ENCODE measurements at regions not wholly inside any gene's neighbourhood (a gene's known extent, or its start where the extent isn't known, plus 50 kb on each side); places are given as distances from the start of the nearest gene placed in this dataset.
"Not testable (repeated sequence)": the region's sequence is repeated elsewhere in the genome, so short reads cannot be mapped to it uniquely, and the experiment has no call there.

DNA sequence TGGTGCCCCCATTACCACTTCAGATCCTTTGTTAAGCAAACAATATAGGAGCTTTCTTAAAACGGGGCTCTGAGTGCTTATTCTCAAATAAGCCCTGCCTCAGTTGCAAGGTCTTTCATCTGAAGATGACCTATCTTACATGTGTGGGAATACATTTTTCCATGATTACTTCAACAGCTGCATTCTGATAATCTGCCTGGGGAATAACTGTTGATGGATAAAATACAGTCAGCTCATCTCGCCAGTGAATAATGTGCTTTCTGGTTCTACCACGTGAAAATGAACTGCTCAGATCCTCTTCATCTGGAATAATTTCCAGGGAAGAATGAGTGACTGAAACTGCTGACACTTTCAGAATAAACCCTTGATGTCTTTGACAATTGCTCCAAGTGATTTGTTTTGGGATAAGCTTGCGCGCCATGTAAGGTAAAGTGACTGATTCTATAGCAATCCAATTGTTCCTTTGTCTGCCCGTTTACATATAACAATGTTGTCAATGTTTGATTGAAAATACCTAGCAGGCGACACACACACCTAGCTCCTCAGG is 161.3 kb downstream of the RTL9 start:
- Histone ChIP-seq H3K79me2 (no peaks in the 10 kb centered on the region), H3K9me2 (replicated peaks; ENCODE audit: insufficient read depth) (no peaks in the 10 kb centered on the region), H3K4me2 (no peak overlapping the region), H3K36me3 (replicated peaks; ENCODE audit: insufficient read depth, low read depth) (no peaks in the 10 kb centered on the region), H3K9me3 (ENCODE audit: low read depth) (no peaks in the 10 kb centered on the region), H4K20me1 (ENCODE audit: insufficient read depth, poor library complexity, severe bottlenecking) (no peaks in the 10 kb centered on the region), H3K4me3 (no peak overlapping the region), H3K4me1 (ENCODE audit: insufficient read depth) (no peaks in the 10 kb centered on the region), H3K27ac (no peak overlapping the region), H2AFZ (no peak overlapping the region), H3K27me3 (no peaks in the 10 kb centered on the region)
- TF ChIP-seq EZH2 (IDR thresholded peaks at IDR 0.05; ENCODE audit: borderline replicate concordance) (no peak), CTCF (IDR thresholded peaks at IDR 0.05; ENCODE audit: poor library complexity) (no peak), EZH2phosphoT487 (IDR thresholded peaks at IDR 0.05; ENCODE audit: low read depth, severe bottlenecking, unreplicated experiment) (no peak)
- WGBS (ENCODE audit: low lambda C conversion rate, missing lambda C conversion rate), result 81% methylated on average over 7 of the region's 7 CpGs
- no peak for DNase-seq (ENCODE audit: low spot score)

- H4K20me1 ChIP-seq (ENCODE audit: insufficient read depth, poor library complexity, severe bottlenecking); H2AFZ ChIP-seq; H3K9me2 ChIP-seq (replicated peaks; ENCODE audit: insufficient read depth); H3K36me3 ChIP-seq (replicated peaks; ENCODE audit: insufficient read depth, low read depth); H3K4me1 ChIP-seq (ENCODE audit: insufficient read depth); H3K4me3 ChIP-seq; H3K4me2 ChIP-seq; DNase-seq (ENCODE audit: low spot score); H3K27me3 ChIP-seq; H3K79me2 ChIP-seq; H3K9me3 ChIP-seq (ENCODE audit: low read depth); H3K27ac ChIP-seq: not testable (repeated sequence)
- 70% methylated on average over 12 of the region's 13 CpGs for WGBS (ENCODE audit: low lambda C conversion rate, missing lambda C conversion rate)
These were observed 162.0 kb downstream of the RTL9 start for GRCh38 chrX:110520652-110521051.

DNA sequence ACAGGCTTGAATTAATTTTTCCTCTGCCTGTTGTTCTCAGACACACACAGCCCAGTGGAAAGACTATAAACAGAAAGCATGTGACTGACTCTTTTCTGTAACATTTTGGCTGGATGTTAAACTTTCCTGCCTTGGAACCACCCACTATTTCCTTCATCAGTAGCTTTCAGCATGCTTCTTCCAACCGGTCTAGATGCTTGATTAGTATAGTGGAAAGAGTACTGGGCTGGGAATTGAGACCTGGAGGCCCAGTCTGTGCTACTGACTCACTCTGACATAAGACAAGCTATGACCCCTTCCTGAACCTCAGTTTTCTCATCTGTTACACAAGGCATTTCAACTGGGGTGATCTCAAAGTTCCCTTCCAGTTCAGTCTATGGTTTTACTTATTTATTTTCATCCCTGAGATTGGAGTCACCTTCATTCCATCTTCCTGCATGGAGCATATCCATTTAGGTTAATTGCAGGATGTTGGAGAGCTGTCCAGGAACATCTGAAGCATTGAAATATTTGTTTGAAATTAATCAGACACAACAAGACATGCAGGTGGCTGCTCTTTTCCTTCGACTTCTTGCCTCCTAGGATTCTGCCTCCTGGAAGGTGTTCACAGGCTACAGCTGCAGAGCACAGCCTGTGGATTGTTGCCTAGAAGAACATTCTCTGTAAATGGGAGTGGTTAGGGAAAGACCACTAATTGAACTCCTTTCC is 173.4 kb downstream of the RTL9 start:
- no peak for DNase-seq (ENCODE audit: low spot score)
- H3K79me2 ChIP-seq, result no peaks in the 10 kb centered on the region
- TF ChIP-seq EZH2 (IDR thresholded peaks at IDR 0.05; ENCODE audit: borderline replicate concordance), result no peak
- no peak for TF ChIP-seq EZH2phosphoT487 (IDR thresholded peaks at IDR 0.05; ENCODE audit: low read depth, severe bottlenecking, unreplicated experiment)
- no peaks in the 10 kb centered on the region for H3K9me2 ChIP-seq (replicated peaks; ENCODE audit: insufficient read depth)
- no peak overlapping the region for H3K27ac ChIP-seq
- no peaks in the 10 kb centered on the region for H3K4me1 ChIP-seq (ENCODE audit: insufficient read depth)
- H3K4me3 ChIP-seq, result no peak overlapping the region
- H4K20me1 ChIP-seq (ENCODE audit: insufficient read depth, poor library complexity, severe bottlenecking), result no peaks in the 10 kb centered on the region
- no peaks in the 10 kb centered on the region for H3K36me3 ChIP-seq (replicated peaks; ENCODE audit: insufficient read depth, low read depth)
- H2AFZ ChIP-seq, result no peak overlapping the region
- 68% methylated on average over 2 of the region's 2 CpGs for WGBS (ENCODE audit: low lambda C conversion rate, missing lambda C conversion rate)
- H3K9me3 ChIP-seq (ENCODE audit: low read depth), result no peaks in the 10 kb centered on the region
- no peak overlapping the region for H3K4me2 ChIP-seq
- H3K27me3 ChIP-seq, result no peaks in the 10 kb centered on the region

DNA sequence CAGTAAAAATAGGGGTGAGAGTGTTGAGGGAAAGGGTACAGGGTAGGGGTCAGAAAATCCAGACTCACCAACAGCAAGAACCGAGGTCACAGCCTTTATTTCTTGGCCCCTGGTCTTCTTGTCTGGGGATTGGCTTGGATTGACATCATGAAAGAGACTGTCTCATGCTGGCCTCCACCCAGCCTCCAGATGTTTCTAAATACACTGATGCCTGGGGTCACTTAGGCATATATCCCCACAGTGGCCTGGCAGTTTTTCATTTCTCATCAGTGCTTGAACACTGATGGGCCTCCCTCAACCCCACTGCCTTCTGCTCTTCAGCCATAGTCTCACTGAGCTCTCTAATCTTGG is 173.9 kb downstream of the RTL9 start:
- Histone ChIP-seq H3K27ac (no peak overlapping the region), H4K20me1 (ENCODE audit: insufficient read depth, poor library complexity, severe bottlenecking) (no peaks in the 10 kb centered on the region), H3K9me3 (ENCODE audit: low read depth) (no peaks in the 10 kb centered on the region), H3K4me2 (no peak overlapping the region), H3K36me3 (replicated peaks; ENCODE audit: insufficient read depth, low read depth) (no peaks in the 10 kb centered on the region), H3K4me1 (ENCODE audit: insufficient read depth) (no peaks in the 10 kb centered on the region), H3K27me3 (no peaks in the 10 kb centered on the region), H3K4me3 (no peak overlapping the region), H3K9me2 (replicated peaks; ENCODE audit: insufficient read depth) (no peaks in the 10 kb centered on the region), H3K79me2 (no peaks in the 10 kb centered on the region), H2AFZ (no peak overlapping the region)
- WGBS (ENCODE audit: low lambda C conversion rate, missing lambda C conversion rate), result 53% methylated on average over 1 of the region's 1 CpG
- TF ChIP-seq CTCF (IDR thresholded peaks at IDR 0.05; ENCODE audit: poor library complexity) (no peak), EZH2phosphoT487 (IDR thresholded peaks at IDR 0.05; ENCODE audit: low read depth, severe bottlenecking, unreplicated experiment) (no peak), EZH2 (IDR thresholded peaks at IDR 0.05; ENCODE audit: borderline replicate concordance) (no peak)
- DNase-seq (ENCODE audit: low spot score), result no peak
